Activated T-helper 17 cell treated with anti-CD3 and anti-CD28 coated beads, Interleukin-2, amount 50 U/mL, for 72 hours (primary cell): ENCODE measurements at regions not wholly inside any gene's neighbourhood (a gene's known extent, or its start where the extent isn't known, plus 50 kb on each side); places are given as distances from the start of the nearest gene placed in this dataset.
A peak's percentile ranks its signal among the peaks of the same experiment; 100 is the strongest.
"Not testable (repeated sequence)": the region's sequence is repeated elsewhere in the genome, so short reads cannot be mapped to it uniquely, and the experiment has no call there.

Experiments used
- ATAC-seq: fragments of 150-1000 bp; cut with Tn5 transposase; replicated peaks from 2 replicates; pipeline ENCODE4 v1.10.0; 2021; ENCODE audit warnings: mild to moderate bottlenecking, moderate library complexity
- H3K27ac Mint-ChIP-seq: one replicate; pipeline ENCODE4 v1.8.0; 2022; ENCODE audit warnings: mixed read lengths
- H3K27me3 Mint-ChIP-seq: one replicate; pipeline ENCODE4 v1.8.0; 2022; ENCODE audit warnings: mixed read lengths
- H3K36me3 Mint-ChIP-seq: one replicate; pipeline ENCODE4 v1.8.0; 2022; ENCODE audit warnings: low read depth, mild to moderate bottlenecking, mixed read lengths
- H3K4me1 Mint-ChIP-seq: one replicate; pipeline ENCODE4 v1.8.0; 2022; ENCODE audit warnings: mixed read lengths
- H3K4me3 Mint-ChIP-seq: one replicate; pipeline ENCODE4 v1.8.0; 2022; ENCODE audit warnings: mild to moderate bottlenecking, mixed read lengths
- H3K9me3 Mint-ChIP-seq: one replicate; pipeline ENCODE4 v1.8.0; 2022; ENCODE audit warnings: mixed read lengths

DNA sequence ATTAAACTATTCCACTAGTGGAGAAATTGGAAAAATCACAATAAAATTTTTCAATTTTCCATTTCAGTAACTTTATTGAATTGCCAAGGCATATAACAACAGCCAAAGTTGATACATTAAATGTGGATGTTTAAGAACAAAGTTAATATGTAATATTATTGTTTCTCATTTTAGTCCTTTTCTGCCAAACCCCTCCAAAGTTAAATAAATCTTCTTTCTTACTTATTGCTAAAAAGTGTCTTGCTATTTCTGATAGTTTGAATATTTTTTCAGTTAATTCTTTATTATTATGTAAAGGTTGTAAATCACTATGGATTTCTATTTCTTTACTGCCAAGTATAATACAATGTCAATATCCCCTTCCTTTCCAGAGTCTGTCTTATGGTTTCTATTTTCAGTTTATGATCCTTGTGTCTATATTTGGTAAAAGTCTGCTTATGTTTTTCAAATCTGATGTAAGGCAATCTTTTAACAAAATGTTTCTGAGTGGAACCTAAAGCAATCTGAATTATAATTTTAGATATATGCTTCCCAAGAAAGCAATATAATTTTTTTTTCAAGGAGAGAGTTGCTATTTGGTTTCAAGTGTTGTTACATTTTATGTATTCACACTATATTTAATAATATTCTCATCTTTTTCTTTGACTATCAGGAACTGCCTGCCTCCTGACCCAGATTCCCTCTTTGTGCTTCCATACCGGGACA lies 80.3 kb upstream of the RHOBTB1 start:
- no peak overlapping the region for H3K27ac Mint-ChIP-seq
- no peak overlapping the region for H3K4me3 Mint-ChIP-seq
- H3K9me3 Mint-ChIP-seq = no peaks in the 10 kb centered on the region
- no peaks in the 10 kb centered on the region for H3K4me1 Mint-ChIP-seq
- H3K36me3 Mint-ChIP-seq = no peaks in the 10 kb centered on the region
- peaks cover 32% of the 10 kb centered on the region for H3K27me3 Mint-ChIP-seq
- ATAC-seq = no peak

DNA sequence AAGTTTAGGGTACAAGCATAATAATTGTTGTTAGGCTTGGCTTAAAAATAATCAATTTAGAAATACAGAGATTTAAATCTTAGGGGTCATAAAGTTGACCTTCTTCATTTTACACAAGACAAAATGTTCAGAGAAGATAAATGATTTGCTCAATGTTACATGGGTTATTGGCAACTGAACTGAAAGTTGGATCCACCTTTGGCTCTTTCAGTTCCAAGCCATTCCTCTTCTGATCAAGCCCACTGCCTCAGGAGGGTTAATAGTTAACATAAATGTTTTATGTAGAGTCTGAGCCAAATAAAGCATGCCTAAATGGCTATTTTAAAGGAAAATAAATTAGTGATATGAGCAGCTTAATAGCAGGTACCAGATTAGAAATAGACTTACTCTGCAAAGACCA lies 79.1 kb upstream of the RHOBTB1 start:
- H3K4me3 Mint-ChIP-seq = no peak overlapping the region
- no peaks in the 10 kb centered on the region for H3K36me3 Mint-ChIP-seq
- peaks cover 22% of the 10 kb centered on the region for H3K27me3 Mint-ChIP-seq
- no peak for ATAC-seq
- no peak overlapping the region for H3K27ac Mint-ChIP-seq
- H3K4me1 Mint-ChIP-seq = no peaks in the 10 kb centered on the region
- no peaks in the 10 kb centered on the region for H3K9me3 Mint-ChIP-seq

DNA sequence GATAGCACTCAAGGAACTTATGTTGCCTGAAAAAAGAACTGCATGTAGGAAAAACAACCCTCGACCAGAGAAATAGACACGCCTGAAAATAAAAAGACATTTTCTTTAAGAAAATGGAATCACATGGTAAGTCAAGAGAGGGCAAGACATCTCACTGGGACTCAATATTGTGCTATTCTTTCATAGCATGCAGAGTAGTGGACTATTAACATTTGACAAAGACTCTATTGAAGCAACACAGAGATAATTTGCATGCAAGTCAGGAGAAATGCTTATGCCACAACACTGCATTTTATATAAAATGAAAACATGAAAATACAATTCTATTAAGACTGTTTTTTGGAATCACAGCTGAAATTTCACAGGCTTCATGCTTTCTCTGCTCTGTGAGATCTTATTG lies 77.9 kb upstream of the RHOBTB1 start:
- Mint-ChIP-seq H3K9me3 (no peaks in the 10 kb centered on the region), H3K4me3 (no peak overlapping the region), H3K36me3 (no peaks in the 10 kb centered on the region), H3K4me1 (no peaks in the 10 kb centered on the region), H3K27ac (no peak overlapping the region), H3K27me3 (peaks cover 17% of the 10 kb centered on the region)
- no peak for ATAC-seq

DNA sequence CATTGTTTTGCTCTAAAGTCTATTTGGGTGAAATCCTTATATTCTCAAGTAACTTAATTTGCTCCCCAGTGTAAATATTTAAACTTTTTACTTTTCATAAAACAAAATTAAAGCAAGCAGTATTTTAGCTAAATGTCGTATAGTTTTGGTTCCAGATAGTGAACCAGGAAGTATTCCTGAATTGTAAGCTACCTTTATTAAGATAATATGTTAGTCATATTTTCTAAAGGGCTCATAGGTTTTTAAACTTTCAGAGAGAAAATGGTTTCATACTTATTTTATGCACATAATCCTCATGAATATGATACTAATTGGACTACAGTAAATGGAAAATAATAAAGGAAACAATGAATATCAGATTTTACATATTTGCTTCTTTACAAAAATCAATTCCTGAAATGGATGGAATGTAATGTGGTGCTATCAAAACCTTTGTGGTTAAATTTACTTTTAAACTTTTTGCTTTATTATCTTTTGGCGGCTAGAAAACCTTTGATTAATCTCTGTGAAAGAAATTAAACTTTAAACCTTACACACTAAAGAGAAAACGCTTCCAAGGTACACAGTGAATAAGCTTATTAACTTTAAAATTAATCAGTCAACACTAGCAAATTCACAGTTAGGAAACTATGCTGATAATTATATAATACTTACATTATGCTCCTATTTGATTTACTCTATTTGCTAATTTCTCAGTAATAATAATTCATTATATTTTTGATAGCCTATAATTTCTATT lies 76.6 kb upstream of the RHOBTB1 start:
- no peaks in the 10 kb centered on the region for H3K9me3 Mint-ChIP-seq

DNA sequence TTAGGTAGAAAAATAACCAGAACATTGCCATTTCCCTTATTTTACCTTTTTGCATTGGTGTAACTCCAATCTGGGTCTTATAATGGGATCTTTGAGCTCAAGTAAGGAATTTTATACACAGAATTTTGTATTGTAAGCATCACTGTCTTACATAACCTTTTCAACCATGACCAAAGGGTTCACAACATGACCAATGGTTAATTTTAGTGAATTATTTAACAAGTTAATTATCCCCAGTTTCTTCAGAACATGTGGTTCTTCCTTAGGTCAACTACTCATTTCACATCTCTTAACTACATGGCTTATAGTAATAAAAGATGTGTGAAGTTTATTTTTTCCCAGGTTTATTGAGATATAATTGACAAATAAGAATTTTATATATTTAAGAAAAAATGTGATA lies 74.2 kb upstream of the RHOBTB1 start:
- no peak for ATAC-seq
- H3K27me3 Mint-ChIP-seq = peaks cover 16% of the 10 kb centered on the region
- H3K4me1 Mint-ChIP-seq = no peaks in the 10 kb centered on the region
- H3K36me3 Mint-ChIP-seq = no peaks in the 10 kb centered on the region
- no peak overlapping the region for H3K27ac Mint-ChIP-seq
- no peaks in the 10 kb centered on the region for H3K9me3 Mint-ChIP-seq
- no peak overlapping the region for H3K4me3 Mint-ChIP-seq

More for the DNA sequence above, 76.6 kb upstream of the RHOBTB1 start:
- no peak overlapping the region for H3K27ac Mint-ChIP-seq
- peaks cover 17% of the 10 kb centered on the region for H3K27me3 Mint-ChIP-seq
- no peaks in the 10 kb centered on the region for H3K4me1 Mint-ChIP-seq
- no peaks in the 10 kb centered on the region for H3K36me3 Mint-ChIP-seq
- H3K4me3 Mint-ChIP-seq = no peak overlapping the region
- no peak for ATAC-seq

DNA sequence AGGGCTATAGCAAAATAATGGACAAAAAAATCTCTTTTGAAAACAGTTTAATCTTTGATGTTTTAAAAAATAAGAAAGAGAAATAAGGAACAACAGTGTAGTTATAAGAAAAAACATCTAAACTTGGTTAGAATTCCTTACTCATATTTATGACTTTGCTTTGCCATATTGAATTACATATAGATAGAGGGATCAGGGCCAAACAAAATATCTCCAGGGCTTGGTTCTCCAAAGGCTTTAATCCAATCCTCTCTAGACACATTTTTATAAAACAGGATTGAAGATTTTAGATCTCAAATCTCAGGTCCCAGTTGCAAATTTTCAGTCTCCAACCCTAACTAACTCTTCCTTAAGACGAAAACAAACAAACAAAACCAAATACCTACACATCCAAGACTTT lies 72.6 kb upstream of the RHOBTB1 start:
- no peak for ATAC-seq
- Mint-ChIP-seq H3K27ac (no peak overlapping the region), H3K36me3 (no peaks in the 10 kb centered on the region), H3K9me3 (no peaks in the 10 kb centered on the region), H3K27me3 (peaks cover 10% of the 10 kb centered on the region), H3K4me1 (no peaks in the 10 kb centered on the region), H3K4me3 (no peak overlapping the region)

DNA sequence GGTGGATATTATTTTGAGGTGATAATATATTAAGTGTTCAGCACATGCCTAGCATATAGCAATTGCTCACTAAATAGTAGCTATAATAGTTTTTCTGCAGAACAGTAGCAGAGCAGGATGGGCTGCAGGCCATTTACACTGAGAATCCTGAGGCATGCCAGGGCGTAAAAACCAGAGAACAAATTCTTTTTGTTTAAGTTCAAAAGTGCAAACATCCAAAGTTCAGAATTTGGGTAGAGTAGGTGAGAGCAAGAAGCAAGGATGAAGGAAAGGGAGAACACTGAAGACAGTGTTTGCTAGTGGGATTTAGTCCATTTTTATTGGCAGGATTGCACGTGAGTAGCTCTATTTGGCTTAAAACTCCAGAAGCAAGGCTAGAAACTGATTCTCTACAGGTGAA lies 72.0 kb upstream of the RHOBTB1 start:
- peaks cover 10% of the 10 kb centered on the region for H3K27me3 Mint-ChIP-seq
- no peak overlapping the region for H3K4me3 Mint-ChIP-seq
- H3K9me3 Mint-ChIP-seq = no peaks in the 10 kb centered on the region
- H3K36me3 Mint-ChIP-seq = no peaks in the 10 kb centered on the region
- H3K27ac Mint-ChIP-seq = no peak overlapping the region
- no peak for ATAC-seq
- no peaks in the 10 kb centered on the region for H3K4me1 Mint-ChIP-seq

DNA sequence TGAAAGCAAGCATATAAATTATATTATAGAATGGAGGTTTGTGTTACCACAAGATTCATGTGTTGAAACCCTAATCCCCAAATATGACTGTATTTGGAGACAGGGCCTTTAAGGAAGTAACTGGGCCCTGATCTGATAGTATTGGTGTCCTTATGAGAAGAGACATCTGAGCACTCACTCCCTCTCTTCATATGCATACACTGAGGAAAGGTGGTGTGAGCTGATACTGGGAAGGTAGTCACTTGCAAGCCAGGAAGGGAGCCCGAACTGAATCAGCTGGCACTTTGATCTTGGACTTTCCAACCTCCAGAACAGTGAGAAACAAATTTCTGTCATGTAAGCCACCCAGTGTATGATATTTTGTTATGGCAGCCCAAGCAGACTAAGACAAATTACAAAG lies 66.9 kb upstream of the RHOBTB1 start:
- H3K27ac Mint-ChIP-seq = no peak overlapping the region
- H3K27me3 Mint-ChIP-seq = peaks cover 16% of the 10 kb centered on the region
- H3K36me3 Mint-ChIP-seq = no peaks in the 10 kb centered on the region
- no peak overlapping the region for H3K4me3 Mint-ChIP-seq
- ATAC-seq = no peak
- no peaks in the 10 kb centered on the region for H3K4me1 Mint-ChIP-seq
- no peaks in the 10 kb centered on the region for H3K9me3 Mint-ChIP-seq

DNA sequence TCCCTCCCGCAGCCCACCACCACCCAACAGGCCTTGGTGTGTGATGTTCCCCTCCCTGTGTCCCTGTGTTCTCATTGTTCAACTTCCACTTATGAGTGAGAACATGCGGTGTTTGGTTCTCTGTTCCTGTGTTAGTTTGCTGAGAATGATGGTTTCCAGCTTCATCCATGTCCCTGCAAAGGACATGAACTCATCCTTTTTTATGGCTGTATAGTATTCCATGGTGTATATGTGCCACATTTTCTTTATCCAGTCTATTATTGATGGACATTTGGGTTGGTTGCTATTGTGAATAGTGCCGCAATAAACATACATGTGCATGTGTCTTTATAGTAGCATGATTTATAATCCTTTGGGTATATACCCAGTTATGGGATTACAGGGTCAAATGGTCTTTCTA lies 59.1 kb upstream of the RHOBTB1 start:
- H3K9me3 Mint-ChIP-seq, H3K4me3 Mint-ChIP-seq: not testable (repeated sequence)
- peaks cover 37% of the 10 kb centered on the region for H3K27me3 Mint-ChIP-seq

DNA sequence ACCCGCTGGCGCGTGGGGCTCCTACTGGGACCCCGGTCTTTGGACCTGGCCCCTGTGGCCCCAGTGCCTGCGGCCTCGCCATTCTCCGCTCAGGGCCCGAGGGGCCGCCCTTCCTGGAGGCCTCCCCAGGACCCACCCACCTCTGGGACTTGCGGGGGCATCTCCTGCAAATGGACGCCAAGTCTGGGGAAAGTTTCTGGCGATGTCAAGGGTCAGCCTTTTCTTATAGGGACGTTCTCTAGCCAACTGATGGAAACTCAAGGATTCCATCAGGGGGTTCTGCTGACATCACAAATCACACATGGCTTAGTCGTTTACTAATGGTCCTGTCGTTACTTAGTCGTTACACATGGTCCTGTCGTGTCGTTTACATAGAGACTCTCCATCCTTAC lies 57.7 kb upstream of the RHOBTB1 start:
- Mint-ChIP-seq H3K27me3 (peaks cover 36% of the 10 kb centered on the region), H3K4me3 (peak overlapping the region; percentile 24), H3K36me3 (no peaks in the 10 kb centered on the region), H3K27ac (no peak overlapping the region), H3K9me3 (no peaks in the 10 kb centered on the region), H3K4me1 (no peaks in the 10 kb centered on the region)
- ATAC-seq = no peak

More for the DNA sequence above, 59.1 kb upstream of the RHOBTB1 start:
- H3K27ac Mint-ChIP-seq, H3K36me3 Mint-ChIP-seq, ATAC-seq, H3K4me1 Mint-ChIP-seq: not testable (repeated sequence)

DNA sequence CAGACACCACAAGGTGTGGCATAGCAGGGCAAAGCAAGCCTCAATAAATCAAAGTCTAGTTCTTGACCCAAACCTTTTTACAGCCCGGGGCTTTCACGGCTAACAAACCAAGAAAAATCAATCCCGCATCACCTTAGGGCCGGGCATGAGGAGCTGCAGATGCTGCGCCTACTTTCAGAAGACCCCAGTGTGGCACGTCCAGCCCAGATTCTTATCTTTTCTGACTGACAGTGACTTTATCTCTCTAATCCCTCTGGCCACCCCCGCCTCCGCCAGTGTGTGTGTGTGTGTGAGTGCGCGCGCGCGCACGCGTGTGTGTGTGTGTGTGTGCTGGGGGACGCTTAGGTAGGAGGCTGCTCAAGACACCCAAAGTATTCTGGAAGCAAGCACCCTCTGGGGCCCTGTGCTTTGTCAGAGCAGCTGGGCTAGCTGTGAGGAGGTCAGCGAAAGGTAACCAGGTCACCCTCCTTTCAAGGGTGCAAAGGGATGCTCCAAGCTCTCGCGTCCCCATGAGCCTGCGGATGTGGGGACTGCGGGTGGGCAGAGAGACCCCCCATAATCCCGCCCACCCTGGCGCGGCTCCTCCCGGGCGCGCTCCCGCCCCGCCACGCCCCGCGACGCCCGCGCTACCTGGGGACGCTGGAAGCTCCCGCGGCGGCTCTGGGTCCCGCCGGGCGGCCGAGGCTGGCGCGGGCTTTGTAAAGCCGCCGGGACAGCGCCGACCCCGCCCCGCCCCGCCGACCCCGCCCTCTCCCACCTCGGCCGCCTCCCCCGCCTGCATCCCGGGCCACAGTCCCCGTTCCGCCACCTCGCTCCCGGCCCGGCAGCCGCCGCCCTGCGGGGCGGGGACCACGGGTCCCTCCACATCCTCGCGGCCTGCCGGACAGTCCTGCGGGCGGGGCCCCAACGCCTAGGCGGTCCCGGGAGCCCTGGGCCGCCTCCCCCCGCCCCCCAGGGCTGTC lies 57.1 kb upstream of the RHOBTB1 start:
- no peak for ATAC-seq
- Mint-ChIP-seq H3K4me3 (no peak overlapping the region), H3K36me3 (no peaks in the 10 kb centered on the region), H3K27me3 (peaks cover 36% of the 10 kb centered on the region), H3K27ac (no peak overlapping the region), H3K4me1 (no peaks in the 10 kb centered on the region), H3K9me3 (no peaks in the 10 kb centered on the region)

DNA sequence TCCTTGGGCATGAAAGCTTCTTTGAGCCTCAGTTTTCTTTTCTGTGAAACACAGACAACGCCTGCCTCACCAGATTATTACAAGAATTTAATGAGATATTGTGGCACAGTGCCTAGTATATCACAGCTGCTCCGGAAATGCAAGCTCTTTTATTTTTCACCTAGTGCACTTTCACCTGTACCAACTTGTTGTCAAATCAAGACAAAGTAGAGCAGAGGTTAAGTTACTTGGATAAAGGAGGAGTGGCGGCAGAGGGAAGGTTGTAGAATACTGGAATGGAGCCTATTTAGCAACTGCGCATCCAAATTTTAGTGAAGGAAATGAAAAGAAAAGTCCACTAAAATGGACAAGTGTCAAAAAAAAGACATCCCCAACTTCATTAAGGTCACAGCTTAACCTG lies 54.9 kb upstream of the RHOBTB1 start:
- no peaks in the 10 kb centered on the region for H3K36me3 Mint-ChIP-seq
- ATAC-seq = no peak
- H3K27me3 Mint-ChIP-seq = peaks cover 28% of the 10 kb centered on the region
- no peak overlapping the region for H3K4me3 Mint-ChIP-seq
- no peak overlapping the region for H3K27ac Mint-ChIP-seq
- no peaks in the 10 kb centered on the region for H3K9me3 Mint-ChIP-seq
- H3K4me1 Mint-ChIP-seq = no peaks in the 10 kb centered on the region

DNA sequence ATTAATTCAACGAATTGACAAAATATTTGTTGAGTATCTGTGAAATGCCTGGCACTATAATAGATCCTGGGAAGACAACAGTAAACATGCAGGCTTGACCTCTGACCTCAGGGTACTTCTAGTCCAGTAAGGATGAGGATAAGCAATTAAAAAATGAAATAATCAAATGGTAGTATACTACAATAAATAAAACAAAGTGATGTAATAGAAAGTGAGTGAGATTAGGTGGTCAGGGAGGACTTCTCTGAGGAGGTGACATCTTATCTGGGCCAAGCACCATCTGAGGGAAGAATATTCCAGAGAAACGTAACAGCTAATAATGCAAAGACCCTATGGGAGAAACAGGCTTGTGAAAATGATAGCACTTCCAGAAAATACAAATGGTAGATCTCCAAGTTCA lies 50.1 kb upstream of the RHOBTB1 start:
- Mint-ChIP-seq H3K4me3 (no peak overlapping the region), H3K27ac (no peak overlapping the region), H3K27me3 (peaks cover 19% of the 10 kb centered on the region)

More for the DNA sequence above, 50.1 kb upstream of the RHOBTB1 start:
- no peaks in the 10 kb centered on the region for H3K36me3 Mint-ChIP-seq
- H3K9me3 Mint-ChIP-seq = no peaks in the 10 kb centered on the region
- ATAC-seq = no peak
- no peaks in the 10 kb centered on the region for H3K4me1 Mint-ChIP-seq
